Esophagus squamous epithelium (tissue), 5 donors: ENCODE measurements at regions not wholly inside any gene's neighbourhood (a gene's known extent, or its start where the extent isn't known, plus 50 kb on each side); places are given as distances from the start of the nearest gene placed in this dataset.

Experiments used
- DNase-seq: peaks from one replicate; lab custom pipeline; 2025; lab: John Stamatoyannopoulos, UW
- H3K27ac ChIP-seq, 4 donors: fragments of 200-600 bp; sonication (generic); one replicate each; pipeline ENCODE4 v1.5.1; 2016 to 2019; ENCODE audit warnings: mild to moderate bottlenecking in 1 of 4
- H3K27me3 ChIP-seq, 4 donors: fragments of 200-600 bp; sonication (generic); 1 replicate in 3 of 4; 2 replicates in 1 of 4; pipeline versions ENCODE4 v1.5.1 to v1.6.0; 2017 to 2021; ENCODE audit warnings: antibody characterized with exemption in 1 of 4
- H3K36me3 ChIP-seq, 3 donors: fragments of 200-600 bp; sonication (generic); one replicate each; pipeline ENCODE4 v1.5.1; 2016 to 2019
- H3K4me1 ChIP-seq, 3 donors: fragments of 200-600 bp; sonication (generic); one replicate each; pipeline ENCODE4 v1.5.1; 2017 to 2019
- H3K4me3 ChIP-seq, 4 donors: fragments of 200-600 bp; sonication (generic); 1 replicate in 3 of 4; 2 replicates in 1 of 4; pipeline ENCODE4 v1.5.1; 2016 to 2019; ENCODE audit warnings: mild to moderate bottlenecking in 2 of 4, moderate library complexity in 1 of 4
- H3K9me3 ChIP-seq, 3 donors: fragments of 200-600 bp; sonication (generic); one replicate each; pipeline ENCODE4 v1.5.1; 2016 to 2019
- CTCF ChIP-seq, 6 experiments: fragments of 450-650 bp in 4 of 6; fragments of 200-600 bp in 2 of 6; sonication (generic) in 2 of 6; IDR thresholded peaks; one replicate each; pipeline ENCODE4 v1.5.1; 2016 to 2019; ENCODE audit warnings: antibody characterized with exemption in 6 of 6, mild to moderate bottlenecking in 4 of 6, moderate library complexity in 4 of 6
- POLR2A ChIP-seq, 4 donors: fragments of 450-650 bp; IDR thresholded peaks; one replicate each; pipeline ENCODE4 v1.6.1; 2017; ENCODE audit warnings: antibody characterized with exemption in 4 of 4, mild to moderate bottlenecking in 4 of 4, moderate library complexity in 3 of 4
- WGBS, 2 donors: methylation state at CpG; one replicate each; pipeline ENCODE4 v1.1.5; 2018; 5-methylcytosine and 5-hydroxymethylcytosine counted together
- intact Hi-C: fragments of 100-400 bp; cut with DNase I; formaldehyde crosslinking; loops from one replicate; pipeline ENCODE4 v1.15.0; 2022
- donor health status: DM: yes; HTN: yes; CAD: no.

GRCh38 chr1:163772246-163772645 lies 450.5 kb downstream of the NUF2 start:
- Histone ChIP-seq H3K4me3 (no peak overlapping the region), H3K9me3 (no peaks in the 10 kb centered on the region), H3K27ac (no peak overlapping the region), H3K4me1 (peaks cover 0 to 21% (median 0%) of the 10 kb centered on the region in 3 donors), H3K27me3 (no peaks in the 10 kb centered on the region), H3K36me3 (no peaks in the 10 kb centered on the region)
- no peak for DNase-seq
- WGBS, 2 donors, result 67 to 100% methylated on average over 1 of the region's 1 CpG
- intact Hi-C loops, result no loop called here
- TF ChIP-seq POLR2A (IDR thresholded peaks at IDR 0.05) (no peak), CTCF (IDR thresholded peaks at IDR 0.05) (no peak)

- Histone ChIP-seq H3K9me3 (no peaks in the 10 kb centered on the region), H3K4me1 (peaks cover 0 to 21% (median 0%) of the 10 kb centered on the region in 3 donors), H3K27ac (no peak overlapping the region), H3K27me3 (no peaks in the 10 kb centered on the region), H3K36me3 (no peaks in the 10 kb centered on the region), H3K4me3 (no peak overlapping the region)
- WGBS, 2 donors, result 93 to 98% methylated on average over 2 of the region's 2 CpGs
- no peak for DNase-seq
- intact Hi-C loops, result no loop called here
- TF ChIP-seq CTCF (IDR thresholded peaks at IDR 0.05) (no peak), POLR2A (IDR thresholded peaks at IDR 0.05) (no peak)
Observed at GRCh38 chr1:163773396-163773795, 451.6 kb downstream of the NUF2 start.

- 83% methylated on average over 9 of the region's 9 CpGs for WGBS, 2 donors
- DNase-seq, result no peak
- no peaks in the 10 kb centered on the region for H3K9me3 ChIP-seq
- no peaks in the 10 kb centered on the region for H3K27me3 ChIP-seq
- H3K36me3 ChIP-seq, result no peaks in the 10 kb centered on the region
- no peak overlapping the region for H3K4me3 ChIP-seq
- peaks cover 0 to 21% (median 0%) of the 10 kb centered on the region in 3 donors for H3K4me1 ChIP-seq
- intact Hi-C loops, result no loop called here
- no peak for TF ChIP-seq POLR2A (IDR thresholded peaks at IDR 0.05)
- TF ChIP-seq CTCF (IDR thresholded peaks at IDR 0.05), result no peak
- H3K27ac ChIP-seq, result no peak overlapping the region
Observed at GRCh38 chr1:163774401-163774945, 452.7 kb downstream of the NUF2 start.

GRCh38 chr1:163774978-163775620 lies 453.3 kb downstream of the NUF2 start:
- Histone ChIP-seq H3K4me3 (no peak overlapping the region), H3K27ac (no peak overlapping the region), H3K36me3 (no peaks in the 10 kb centered on the region), H3K9me3 (no peaks in the 10 kb centered on the region), H3K4me1 (peaks cover 0 to 21% (median 0%) of the 10 kb centered on the region in 3 donors), H3K27me3 (no peaks in the 10 kb centered on the region)
- WGBS, 2 donors, result 32 to 63% methylated on average over 8 of the region's 8 CpGs
- TF ChIP-seq POLR2A (IDR thresholded peaks at IDR 0.05) (no peak), CTCF (IDR thresholded peaks at IDR 0.05) (no peak)
- DNase-seq, result no peak
- intact Hi-C loops, result no loop called here

GRCh38 chr1:163777205-163777604 lies 455.5 kb downstream of the NUF2 start:
- no peak overlapping the region for H3K4me3 ChIP-seq
- intact Hi-C loops, result no loop called here
- TF ChIP-seq CTCF (IDR thresholded peaks at IDR 0.05), result no peak
- TF ChIP-seq POLR2A (IDR thresholded peaks at IDR 0.05), result no peak
- no peaks in the 10 kb centered on the region for H3K36me3 ChIP-seq
- H3K4me1 ChIP-seq, result peaks cover 0 to 8% (median 0%) of the 10 kb centered on the region in 3 donors
- peaks cover 0 to 14% (median 7%) of the 10 kb centered on the region in 3 donors for H3K9me3 ChIP-seq
- H3K27me3 ChIP-seq, result no peaks in the 10 kb centered on the region
- H3K27ac ChIP-seq, result no peak overlapping the region
- DNase-seq, result no peak
